B cell (primary cell): ENCODE measurements at regions not wholly inside any gene's neighbourhood (a gene's known extent, or its start where the extent isn't known, plus 50 kb on each side); places are given as distances from the start of the nearest gene placed in this dataset.

ENCODE experiments used
- CTCF ChIP-seq: fragments of 200-600 bp; IDR thresholded peaks from one replicate; pipeline ENCODE4 v1.8.0; 2022; ENCODE audit warnings: antibody characterized with exemption, mild to moderate bottlenecking
- EZH2 ChIP-seq: IDR thresholded peaks from 2 replicates; pipeline ENCODE4 v1.6.1; 2012; ENCODE audit warnings: borderline replicate concordance, low read depth, mild to moderate bottlenecking, moderate library complexity, low read length; ENCODE audit not compliant: insufficient read depth, poor library complexity, severe bottlenecking

GRCh38 chr7:4436936-4437335 is 245.2 kb upstream of the FOXK1 start:
- no peak for TF ChIP-seq CTCF
- TF ChIP-seq EZH2, result no peak
